ENCODE measurements at regions not wholly inside any gene's neighbourhood (a gene's known extent, or its start where the extent isn't known, plus 50 kb on each side); places are given as distances from the start of the nearest gene placed in this dataset.

- no peaks in the 10 kb centered on the region for H3K27me3 Mint-ChIP-seq
- DNase-seq (no peak), ATAC-seq (ENCODE audit: low read depth) (no peak)
- intact Hi-C loops (cut with micrococcal nuclease), result no loop called here
- no peak overlapping the region for H3K4me3 Mint-ChIP-seq
- H3K4me1 Mint-ChIP-seq, result no peaks in the 10 kb centered on the region
- no peak overlapping the region for H3K27ac Mint-ChIP-seq
- ChIA-PET POLR2A (no interaction called here), CTCF (no interaction called here)
- no peak for TF ChIP-seq CTCF (IDR thresholded peaks at IDR 0.05)
- H3K9me3 Mint-ChIP-seq, result no peaks in the 10 kb centered on the region
- peaks cover 23% of the 10 kb centered on the region for H3K36me3 Mint-ChIP-seq (ENCODE audit: low read depth)
Observed at GRCh38 chr7:66864294-66864693, 56.7 kb upstream of the TMEM248 start.

GRCh38 chr7:66865290-66865864 lies 55.6 kb upstream of the TMEM248 start:
- Mint-ChIP-seq H3K27me3 (no peaks in the 10 kb centered on the region), H3K4me1 (no peaks in the 10 kb centered on the region), H3K9me3 (no peaks in the 10 kb centered on the region), H3K36me3 (ENCODE audit: low read depth) (peaks cover 12% of the 10 kb centered on the region), H3K27ac (no peak overlapping the region), H3K4me3 (no peak overlapping the region)
- ChIA-PET POLR2A (no interaction called here), CTCF (no interaction called here)
- DNase-seq (no peak), ATAC-seq (ENCODE audit: low read depth) (no peak)
- no peak for TF ChIP-seq CTCF (IDR thresholded peaks at IDR 0.05)
- intact Hi-C loops (cut with micrococcal nuclease), result no loop called here

GRCh38 chr7:66867198-66867790 lies 53.7 kb upstream of the TMEM248 start:
- ChIA-PET POLR2A (no interaction called here), CTCF (no interaction called here)
- no peak overlapping the region for H3K27ac Mint-ChIP-seq
- H3K36me3 Mint-ChIP-seq (ENCODE audit: low read depth), result peaks cover 12% of the 10 kb centered on the region
- no peak overlapping the region for H3K4me3 Mint-ChIP-seq
- no peaks in the 10 kb centered on the region for H3K4me1 Mint-ChIP-seq
- TF ChIP-seq CTCF (IDR thresholded peaks at IDR 0.05), result no peak
- no peaks in the 10 kb centered on the region for H3K27me3 Mint-ChIP-seq
- no peaks in the 10 kb centered on the region for H3K9me3 Mint-ChIP-seq
- intact Hi-C loops (cut with micrococcal nuclease), result no loop called here
- ATAC-seq (ENCODE audit: low read depth), result no peak
- no peak for DNase-seq

GRCh38 chr7:66869660-66870450 lies 51.2 kb upstream of the TMEM248 start:
- H3K27me3 Mint-ChIP-seq, result no peaks in the 10 kb centered on the region
- DNase-seq, result no peak
- H3K36me3 Mint-ChIP-seq (ENCODE audit: low read depth), result peaks cover under 1% of the 10 kb centered on the region
- no peak for TF ChIP-seq CTCF (IDR thresholded peaks at IDR 0.05)
- H3K4me1 Mint-ChIP-seq, result no peaks in the 10 kb centered on the region
- no peak overlapping the region for H3K27ac Mint-ChIP-seq
- H3K4me3 Mint-ChIP-seq, result no peak overlapping the region
- no peaks in the 10 kb centered on the region for H3K9me3 Mint-ChIP-seq
- intact Hi-C loops (cut with micrococcal nuclease), result no loop called here
- POLR2A ChIA-PET, result interaction anchor here (0.7 kb wide), 1 partner anchor 25 kb away, joined by 3 read pairs; no protein-coding TSS in a partner anchor
- CTCF ChIA-PET, result no interaction called here
- no peak for ATAC-seq (ENCODE audit: low read depth)

- no peak for DNase-seq
- ChIA-PET CTCF (no interaction called here), POLR2A (no interaction called here)
- TF ChIP-seq CTCF (IDR thresholded peaks at IDR 0.05), result no peak
- no peaks in the 10 kb centered on the region for H3K36me3 Mint-ChIP-seq (ENCODE audit: low read depth)
- intact Hi-C loops (cut with micrococcal nuclease), result no loop called here
- no peaks in the 10 kb centered on the region for H3K4me1 Mint-ChIP-seq
- no peaks in the 10 kb centered on the region for H3K9me3 Mint-ChIP-seq
- no peak overlapping the region for H3K4me3 Mint-ChIP-seq
- no peak overlapping the region for H3K27ac Mint-ChIP-seq
- ATAC-seq (ENCODE audit: low read depth), result no peak
- no peaks in the 10 kb centered on the region for H3K27me3 Mint-ChIP-seq
Observed at GRCh38 chr7:66871076-66871475, 49.9 kb upstream of the TMEM248 start.
